Panc1 (cell line): ENCODE measurements at regions not wholly inside any gene's neighbourhood (a gene's known extent, or its start where the extent isn't known, plus 50 kb on each side); places are given as distances from the start of the nearest gene placed in this dataset.

ENCODE experiments used
- ATAC-seq: fragments of 200-7000 bp; cut with Tn5 transposase; 2 replicates; pipeline ENCODE4 v1.9.1; 2020; ENCODE audit warnings: mild to moderate bottlenecking, moderate library complexity
- BruUV-seq: library from RNA; stranded (reverse); fragments of 400-500 nt; replicated peaks from 2 replicates; lab custom pipeline; 2021; lab: Mats Ljungman, UMichigan
- CTCF ChIA-PET: fragments of 300-600 bp; sonication (Branson Sonifier 250); formaldehyde crosslinking; loops from one replicate; lab custom pipeline; 2022; ENCODE audit warnings: antibody characterized with exemption; lab: Charles Lee
- POLR2A ChIA-PET: fragments of 300-600 bp; sonication (Branson Sonifier 250); formaldehyde crosslinking; loops from one replicate; lab custom pipeline; 2022; ENCODE audit warnings: antibody characterized with exemption; lab: Charles Lee
- DNase-seq: peaks from one replicate; pipeline ENCODE4 v3.0.0-alpha.2; 2010; ENCODE audit warnings: low read depth, low spot score
- H3K27ac ChIP-seq: 2 replicates; pipeline ENCODE4 v1.5.1; 2011; ENCODE audit warnings: mild to moderate bottlenecking, low read length, inconsistent platforms
- H3K27me3 ChIP-seq: fragments of 200-500 bp; sonication (Bioruptor generic); 2 replicates; pipeline ENCODE4 v1.6.0; 2014; ENCODE audit warnings: low read length, inconsistent platforms; ENCODE audit not compliant: control insufficient read depth, insufficient read depth
- H3K36me3 ChIP-seq: fragments of 200-500 bp; sonication (Bioruptor generic); 2 replicates; pipeline ENCODE4 v1.5.1; 2014; ENCODE audit warnings: inconsistent platforms, mild to moderate bottlenecking, low read length, moderate library complexity; ENCODE audit not compliant: control insufficient read depth, insufficient read depth
- H3K4me1 ChIP-seq: 2 replicates; pipeline ENCODE4 v1.5.1; 2011; ENCODE audit warnings: inconsistent platforms, mild to moderate bottlenecking, low read length, moderate library complexity; ENCODE audit not compliant: control insufficient read depth, insufficient read depth
- H3K4me3 ChIP-seq, 2 experiments: 2 replicates each; pipeline ENCODE4 v1.5.1; 2011 to 2012; ENCODE audit warnings: low read depth in 2 of 2, low read length in 2 of 2, mild to moderate bottlenecking in 2 of 2, inconsistent platforms in 1 of 2, moderate library complexity in 1 of 2
- H3K9me3 ChIP-seq: fragments of 200-500 bp; sonication (Bioruptor generic); 2 replicates; pipeline ENCODE4 v1.5.1; 2014; ENCODE audit warnings: low read depth, mild to moderate bottlenecking, inconsistent platforms, low read length, moderate library complexity; ENCODE audit not compliant: control insufficient read depth, insufficient read depth
- POLR2AphosphoS5 ChIP-seq: IDR thresholded peaks from 2 replicates; pipeline ENCODE4 v1.6.1; 2012; ENCODE audit warnings: mild to moderate bottlenecking, low read depth, low read length, moderate library complexity
- SIN3A ChIP-seq: IDR thresholded peaks from 2 replicates; pipeline ENCODE4 v1.6.1; 2012; ENCODE audit warnings: low read depth, mild to moderate bottlenecking, low read length, moderate library complexity, borderline replicate concordance; ENCODE audit not compliant: insufficient read depth
- TCF7L2 ChIP-seq: IDR thresholded peaks from 2 replicates; pipeline ENCODE4 v1.6.1; 2011; ENCODE audit warnings: mild to moderate bottlenecking, low read depth, low read length, inconsistent platforms
- in situ Hi-C: cut with HindIII; loops from 2 replicates; pipeline ENCODE4 v1.10.0; 2016; ENCODE audit warnings: low sequenced_read_pairs, low pct_unique_long_range_greater_than_20kb
- intact Hi-C: fragments of 100-400 bp; cut with micrococcal nuclease; formaldehyde crosslinking; loops from one replicate; pipeline ENCODE4 v1.10.0; 2022; ENCODE audit not compliant: unreplicated experiment
- TF ChIP-seq, protein P1 (sequence below), 2 experiments: IDR thresholded peaks; 2 replicates each; pipeline ENCODE4 v1.6.1; 2011 to 2012; ENCODE audit warnings: low read depth in 2 of 2, control low read depth in 1 of 2, low read length in 1 of 2, mild to moderate bottlenecking in 1 of 2, moderate library complexity in 1 of 2; ENCODE audit not compliant: insufficient read depth in 1 of 2
- TF ChIP-seq, protein P2 (sequence below): fragments of 450-650 bp; IDR thresholded peaks from 2 replicates; pipeline ENCODE4 v1.5.1; 2017; ENCODE audit warnings: mild to moderate bottlenecking

DNA sequence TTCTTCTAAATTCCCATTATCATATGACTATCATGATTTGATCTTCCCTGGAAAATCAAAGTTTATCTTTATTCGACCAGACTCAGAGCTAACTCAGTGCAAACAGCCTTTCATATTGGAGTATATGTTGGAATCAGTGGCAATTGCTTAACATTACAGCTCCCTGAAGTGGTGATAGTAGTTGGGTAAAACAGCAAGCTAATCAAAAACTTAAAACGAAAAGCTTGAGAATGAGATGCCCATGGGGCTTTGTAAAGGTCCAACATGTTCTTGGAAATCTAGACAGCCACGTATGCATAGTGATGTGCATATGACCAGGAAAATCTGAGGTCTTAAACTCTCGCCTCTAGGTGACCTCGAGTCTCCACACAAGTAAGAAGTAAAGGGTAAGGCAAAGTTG is 437.6 kb downstream of the KIF16B start:
- no peak for ATAC-seq
- in situ Hi-C loops: no loop called here
- Histone ChIP-seq H3K27me3 (no peaks in the 10 kb centered on the region), H3K9me3 (no peaks in the 10 kb centered on the region; the same call in 1 of the 2 replicates), H3K36me3 (no peaks in the 10 kb centered on the region), H3K4me3 (no peak overlapping the region), H3K4me1 (no peaks in the 10 kb centered on the region), H3K27ac (no peak overlapping the region)
- no TSS peak for BruUV-seq
- CTCF ChIA-PET: no interaction called here
- DNase-seq: no peak
- no peak for TF ChIP-seq TCF7L2
- TF ChIP-seq SIN3A: no peak
- TF ChIP-seq, protein P1, sequence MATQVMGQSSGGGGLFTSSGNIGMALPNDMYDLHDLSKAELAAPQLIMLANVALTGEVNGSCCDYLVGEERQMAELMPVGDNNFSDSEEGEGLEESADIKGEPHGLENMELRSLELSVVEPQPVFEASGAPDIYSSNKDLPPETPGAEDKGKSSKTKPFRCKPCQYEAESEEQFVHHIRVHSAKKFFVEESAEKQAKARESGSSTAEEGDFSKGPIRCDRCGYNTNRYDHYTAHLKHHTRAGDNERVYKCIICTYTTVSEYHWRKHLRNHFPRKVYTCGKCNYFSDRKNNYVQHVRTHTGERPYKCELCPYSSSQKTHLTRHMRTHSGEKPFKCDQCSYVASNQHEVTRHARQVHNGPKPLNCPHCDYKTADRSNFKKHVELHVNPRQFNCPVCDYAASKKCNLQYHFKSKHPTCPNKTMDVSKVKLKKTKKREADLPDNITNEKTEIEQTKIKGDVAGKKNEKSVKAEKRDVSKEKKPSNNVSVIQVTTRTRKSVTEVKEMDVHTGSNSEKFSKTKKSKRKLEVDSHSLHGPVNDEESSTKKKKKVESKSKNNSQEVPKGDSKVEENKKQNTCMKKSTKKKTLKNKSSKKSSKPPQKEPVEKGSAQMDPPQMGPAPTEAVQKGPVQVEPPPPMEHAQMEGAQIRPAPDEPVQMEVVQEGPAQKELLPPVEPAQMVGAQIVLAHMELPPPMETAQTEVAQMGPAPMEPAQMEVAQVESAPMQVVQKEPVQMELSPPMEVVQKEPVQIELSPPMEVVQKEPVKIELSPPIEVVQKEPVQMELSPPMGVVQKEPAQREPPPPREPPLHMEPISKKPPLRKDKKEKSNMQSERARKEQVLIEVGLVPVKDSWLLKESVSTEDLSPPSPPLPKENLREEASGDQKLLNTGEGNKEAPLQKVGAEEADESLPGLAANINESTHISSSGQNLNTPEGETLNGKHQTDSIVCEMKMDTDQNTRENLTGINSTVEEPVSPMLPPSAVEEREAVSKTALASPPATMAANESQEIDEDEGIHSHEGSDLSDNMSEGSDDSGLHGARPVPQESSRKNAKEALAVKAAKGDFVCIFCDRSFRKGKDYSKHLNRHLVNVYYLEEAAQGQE (IDR thresholded peaks at IDR 0.05; ENCODE audit: insufficient read depth in 1 of 2, low read depth in 2 of 2, low read length in 1 of 2): no peak
- no peak for TF ChIP-seq POLR2AphosphoS5
- intact Hi-C loops: no loop called here
- POLR2A ChIA-PET: no interaction called here

DNA sequence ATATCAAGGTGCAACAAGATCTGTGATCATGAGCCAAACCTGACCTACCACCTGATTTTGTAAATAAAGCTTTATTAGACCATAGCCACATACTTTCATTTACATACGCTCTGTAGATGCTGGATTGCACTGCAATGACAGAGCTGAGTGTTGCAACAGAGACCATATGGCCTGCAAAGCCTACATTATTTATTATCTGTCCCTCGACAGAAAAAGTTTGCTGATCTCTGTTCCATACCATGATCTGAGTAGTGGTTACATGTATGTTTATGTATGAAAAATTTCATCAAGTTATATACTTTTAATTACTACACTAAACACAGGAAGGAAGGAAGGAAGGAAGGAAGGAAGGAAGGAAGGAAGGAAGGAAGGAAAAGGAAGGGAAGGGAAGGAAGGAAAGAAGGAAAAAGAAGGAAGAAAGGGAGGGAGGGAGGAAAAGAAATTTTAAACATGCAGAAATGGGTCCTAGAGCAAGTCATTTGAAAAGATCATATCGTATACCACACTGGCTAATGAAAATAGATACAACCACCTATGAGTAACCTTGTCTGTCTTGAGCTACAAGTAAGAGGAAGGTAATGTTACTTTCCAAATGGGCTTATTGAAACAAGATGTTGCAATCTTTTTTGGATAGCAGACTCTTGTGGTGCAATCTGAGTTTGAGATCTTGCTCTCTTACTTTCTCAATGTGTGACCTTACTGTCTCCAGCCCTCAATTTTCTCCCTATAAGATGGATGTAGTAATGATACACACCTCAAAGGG is 441.0 kb downstream of the KIF16B start:
- intact Hi-C loops: no loop called here

More for the DNA sequence above, 441.0 kb downstream of the KIF16B start:
- no peaks in the 10 kb centered on the region for H3K4me1 ChIP-seq
- CTCF ChIA-PET: no interaction called here
- TF ChIP-seq SIN3A (no peak), TCF7L2 (no peak), POLR2AphosphoS5 (no peak)
- TF ChIP-seq, protein P1 (IDR thresholded peaks at IDR 0.05; ENCODE audit: insufficient read depth in 1 of 2, low read depth in 2 of 2, low read length in 1 of 2): no peak
- TF ChIP-seq, protein P2, sequence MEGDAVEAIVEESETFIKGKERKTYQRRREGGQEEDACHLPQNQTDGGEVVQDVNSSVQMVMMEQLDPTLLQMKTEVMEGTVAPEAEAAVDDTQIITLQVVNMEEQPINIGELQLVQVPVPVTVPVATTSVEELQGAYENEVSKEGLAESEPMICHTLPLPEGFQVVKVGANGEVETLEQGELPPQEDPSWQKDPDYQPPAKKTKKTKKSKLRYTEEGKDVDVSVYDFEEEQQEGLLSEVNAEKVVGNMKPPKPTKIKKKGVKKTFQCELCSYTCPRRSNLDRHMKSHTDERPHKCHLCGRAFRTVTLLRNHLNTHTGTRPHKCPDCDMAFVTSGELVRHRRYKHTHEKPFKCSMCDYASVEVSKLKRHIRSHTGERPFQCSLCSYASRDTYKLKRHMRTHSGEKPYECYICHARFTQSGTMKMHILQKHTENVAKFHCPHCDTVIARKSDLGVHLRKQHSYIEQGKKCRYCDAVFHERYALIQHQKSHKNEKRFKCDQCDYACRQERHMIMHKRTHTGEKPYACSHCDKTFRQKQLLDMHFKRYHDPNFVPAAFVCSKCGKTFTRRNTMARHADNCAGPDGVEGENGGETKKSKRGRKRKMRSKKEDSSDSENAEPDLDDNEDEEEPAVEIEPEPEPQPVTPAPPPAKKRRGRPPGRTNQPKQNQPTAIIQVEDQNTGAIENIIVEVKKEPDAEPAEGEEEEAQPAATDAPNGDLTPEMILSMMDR: no peak
- in situ Hi-C loops: no loop called here
- ATAC-seq (no peak), DNase-seq (no peak)
- H3K27me3 ChIP-seq: no peaks in the 10 kb centered on the region
- no peak overlapping the region for H3K27ac ChIP-seq
- no peaks in the 10 kb centered on the region for H3K9me3 ChIP-seq
- BruUV-seq: no TSS peak
- H3K36me3 ChIP-seq: no peaks in the 10 kb centered on the region
- POLR2A ChIA-PET: no interaction called here
- no peak overlapping the region for H3K4me3 ChIP-seq
